Amygdala (tissue), 56 donors: ENCODE measurements at regions not wholly inside any gene's neighbourhood (a gene's known extent, or its start where the extent isn't known, plus 50 kb on each side); places are given as distances from the start of the nearest gene placed in this dataset.
"Not testable (repeated sequence)": the region's sequence is repeated elsewhere in the genome, so short reads cannot be mapped to it uniquely, and the experiment has no call there.

Experiments
- DNase-seq, 56 donors: peaks; one replicate each; lab custom pipeline; 2025; lab: John Stamatoyannopoulos, UW

DNA sequence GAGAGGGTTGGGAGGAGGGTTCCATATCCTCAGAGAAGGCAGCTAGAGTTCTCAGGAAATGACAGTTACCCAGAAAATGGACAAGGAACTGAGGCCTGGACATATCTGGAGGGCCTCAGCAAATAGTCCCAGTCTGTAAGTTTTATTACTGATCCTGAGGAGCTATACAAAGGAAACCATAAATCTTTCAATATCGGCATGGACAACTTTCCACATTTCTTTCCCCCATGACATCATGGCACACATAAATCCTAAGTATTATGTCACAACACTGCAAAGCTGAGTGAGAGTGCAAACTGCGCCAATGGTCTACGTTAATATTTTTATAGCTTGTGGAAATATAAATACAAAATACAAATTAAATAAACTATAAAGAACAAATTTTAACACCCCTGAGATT lies 1356.2 kb upstream of the C9orf72 start:
- DNase-seq, result no peak

GRCh38 chr9:28930766-28931165 lies 1357.5 kb upstream of the C9orf72 start:
- no peak for DNase-seq

GRCh38 chr9:28934111-28934510 lies 1360.8 kb upstream of the C9orf72 start:
- DNase-seq, result no peak

DNA sequence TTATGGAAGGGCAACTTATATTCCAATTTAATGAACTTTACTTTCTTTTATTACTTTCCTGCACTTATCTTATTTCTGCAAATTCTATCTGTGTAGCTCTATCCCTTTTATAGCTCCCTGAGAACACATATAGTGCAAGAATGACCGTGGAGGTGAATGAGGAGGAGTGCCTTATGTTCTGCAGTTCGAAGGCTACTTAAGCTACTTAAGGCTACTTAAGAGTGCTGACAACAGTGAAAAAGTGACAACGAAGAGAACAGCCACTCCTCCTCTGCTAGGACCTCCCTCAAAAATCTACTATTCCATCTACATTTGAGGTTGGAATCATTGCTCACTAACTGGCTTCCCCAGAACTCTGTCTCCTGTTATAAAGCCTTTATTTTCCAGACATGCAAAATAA lies 1365.7 kb upstream of the C9orf72 start:
- DNase-seq, result no peak

DNA sequence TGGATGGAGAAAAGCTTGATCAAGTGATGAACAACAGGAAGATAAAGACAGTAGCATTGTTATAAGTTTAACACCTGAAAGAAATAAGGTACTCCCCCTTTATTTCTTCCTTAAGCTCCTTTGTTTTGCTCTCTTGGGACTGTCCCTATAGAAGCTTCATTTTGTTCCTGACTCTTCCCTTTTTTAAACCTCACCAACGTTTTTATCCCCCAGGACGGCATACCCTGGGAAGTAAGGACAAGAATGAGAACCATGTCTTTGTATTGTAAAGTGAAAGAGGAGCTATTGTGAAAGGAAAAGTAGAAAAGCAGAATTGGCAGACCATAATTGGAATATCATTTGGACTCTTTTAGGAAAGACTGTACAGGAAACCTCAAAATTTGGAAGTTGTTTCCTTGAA lies 1368.6 kb upstream of the C9orf72 start:
- no peak for DNase-seq

GRCh38 chr9:28942941-28943340 lies 1369.7 kb upstream of the C9orf72 start:
- DNase-seq, result no peak

DNA sequence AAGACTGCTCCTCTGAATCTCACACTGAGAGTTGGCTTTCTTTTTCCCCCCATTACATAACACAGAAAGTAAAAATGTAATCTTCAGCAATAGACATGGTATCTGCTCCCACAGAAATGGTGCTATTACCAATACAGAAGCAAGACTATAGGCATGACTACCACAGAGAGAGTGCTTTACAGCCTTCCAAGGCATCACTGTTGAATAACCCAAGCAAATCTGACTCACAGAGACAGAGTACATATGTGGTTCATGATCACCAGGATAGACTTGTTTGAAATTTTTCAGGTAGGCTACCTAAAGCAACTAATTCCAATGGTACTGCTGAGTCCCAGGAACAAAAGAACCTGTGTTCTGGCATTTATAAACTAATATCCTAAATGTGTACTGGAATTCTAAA lies 1373.4 kb upstream of the C9orf72 start:
- no peak for DNase-seq

DNA sequence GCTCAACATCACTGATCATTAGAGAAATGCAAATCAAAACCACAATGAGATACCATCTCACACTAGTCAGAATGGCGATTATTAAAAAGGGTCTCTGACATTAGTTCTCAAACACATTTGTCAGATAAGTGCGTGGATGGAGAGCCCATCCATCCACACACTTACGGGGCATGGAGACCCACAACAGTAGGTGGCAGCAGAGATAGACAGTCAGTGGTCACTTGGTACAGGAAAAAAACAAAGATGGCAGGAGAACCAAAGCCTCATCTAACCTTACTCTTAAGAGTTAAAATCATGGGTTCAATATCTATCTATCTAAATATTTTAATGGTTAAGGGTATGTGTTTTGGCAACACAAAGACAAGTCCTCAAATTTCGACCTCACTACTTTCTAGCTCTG lies 1378.7 kb upstream of the C9orf72 start:
- DNase-seq, result no peak

DNA sequence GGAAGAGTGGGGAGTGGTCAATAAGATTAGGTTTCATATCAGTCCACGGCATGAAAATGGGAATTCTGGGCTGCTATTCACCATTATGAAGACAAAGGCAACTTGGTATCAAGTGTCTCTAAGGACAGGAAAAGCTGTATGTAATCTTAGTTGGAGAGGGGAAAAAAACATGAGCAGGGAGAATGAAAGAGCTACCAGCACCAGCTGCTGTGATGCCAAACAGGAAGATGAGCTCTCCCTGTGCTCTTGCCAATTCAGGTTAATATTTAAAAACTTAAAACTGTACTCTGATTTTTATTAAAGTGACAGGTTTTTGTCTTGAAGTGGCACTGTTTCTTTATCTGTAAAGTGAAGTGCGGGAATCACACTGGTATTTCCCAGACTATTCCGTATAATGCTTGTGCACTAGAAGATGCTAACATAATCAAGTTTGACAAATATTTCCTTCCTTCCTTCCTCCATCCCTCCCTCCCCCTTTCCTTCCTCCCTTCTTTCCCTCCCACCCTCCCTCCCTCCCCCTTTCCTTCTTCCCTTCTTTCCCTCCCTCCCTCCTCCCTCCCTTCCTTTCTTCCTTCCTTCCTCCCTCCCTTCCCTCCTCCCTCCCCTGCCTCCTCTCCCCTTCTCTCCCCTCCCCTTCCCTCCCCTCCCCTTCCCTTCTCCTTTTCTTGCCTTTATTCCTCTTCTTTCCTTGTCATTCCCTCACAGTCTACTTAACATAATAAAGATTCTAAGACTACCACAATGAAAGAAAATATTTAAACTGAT lies 1383.0 kb upstream of the C9orf72 start:
- no peak for DNase-seq

- DNase-seq, result no peak
Observed at GRCh38 chr9:28960602-28961001, 1387.3 kb upstream of the C9orf72 start.

DNA sequence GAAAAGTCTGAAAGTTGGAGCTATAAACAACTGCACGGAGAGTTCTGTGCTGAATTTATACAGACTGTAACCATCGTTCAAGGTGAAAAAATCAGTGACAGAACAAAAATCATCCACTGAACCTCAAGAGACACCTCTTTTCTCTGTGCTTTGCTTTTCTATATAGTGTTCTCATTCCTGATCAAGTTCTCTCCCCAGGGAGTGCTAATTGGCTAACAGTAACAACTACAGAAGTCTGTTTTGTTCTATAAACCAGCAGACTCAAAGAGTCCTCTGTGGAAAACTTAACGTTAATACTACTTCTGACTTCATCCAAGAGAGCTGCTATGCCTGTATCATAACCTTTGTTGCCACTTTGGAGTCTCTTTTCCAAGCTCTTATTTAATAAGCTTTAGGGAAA lies 1388.3 kb upstream of the C9orf72 start:
- no peak for DNase-seq

DNA sequence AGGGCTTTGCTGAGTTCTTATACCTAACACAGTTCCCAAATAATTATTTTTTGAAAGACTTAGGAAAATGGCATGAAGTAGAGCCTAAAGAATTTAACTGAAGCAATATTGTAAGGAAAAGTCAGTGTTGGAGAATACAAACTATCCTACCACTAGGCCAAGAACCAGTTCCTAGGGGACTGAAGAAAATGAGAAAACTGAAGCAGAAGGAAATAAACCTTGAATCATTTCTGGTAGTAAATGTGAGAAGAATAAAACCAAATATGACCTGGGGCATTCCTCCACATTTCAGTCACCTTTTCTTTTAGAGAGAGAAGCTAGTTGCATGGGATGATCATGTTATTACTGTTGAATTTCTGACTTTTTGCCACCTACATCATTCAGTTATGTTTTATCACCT lies 1393.9 kb upstream of the C9orf72 start:
- DNase-seq, result no peak

GRCh38 chr9:28970241-28970654 lies 1397.0 kb upstream of the C9orf72 start:
- DNase-seq, result no peak

DNA sequence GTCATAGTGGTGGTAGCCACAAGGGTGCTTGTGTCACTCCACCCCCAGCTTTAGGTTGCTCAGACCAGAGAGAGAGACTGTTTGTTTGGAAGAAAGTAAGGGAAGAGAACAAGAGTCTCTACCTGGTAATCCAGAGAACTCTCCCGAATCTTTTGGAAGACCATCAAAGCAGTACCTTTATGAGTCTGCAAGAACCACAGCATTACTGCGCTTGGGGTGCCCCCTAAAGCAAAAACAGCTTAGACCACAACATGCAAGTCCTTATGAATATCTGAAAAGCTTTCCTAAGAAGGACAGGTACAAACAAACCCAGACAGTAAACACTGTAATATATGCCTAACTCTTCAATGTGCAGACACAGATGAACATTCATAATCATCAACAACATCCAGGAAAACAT lies 1398.6 kb upstream of the C9orf72 start:
- DNase-seq, result no peak

DNA sequence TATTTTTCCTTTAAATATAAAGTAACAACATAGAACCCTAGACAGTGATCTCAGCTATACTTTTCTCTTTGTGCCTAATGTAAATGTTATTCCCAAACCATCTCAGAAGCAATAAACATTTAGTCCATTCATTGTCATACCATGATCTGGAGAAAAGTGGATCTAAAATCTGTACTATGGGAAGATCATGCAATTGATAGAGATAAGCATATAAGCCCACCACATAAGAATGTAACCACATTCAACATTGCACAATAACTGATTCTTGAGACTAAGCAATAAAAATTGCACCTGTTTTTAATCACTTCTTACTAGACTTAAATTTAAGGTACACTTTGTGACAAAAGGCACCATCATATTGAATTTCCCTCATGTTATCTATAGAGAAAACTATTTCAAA lies 1403.0 kb upstream of the C9orf72 start:
- DNase-seq, result no peak

DNA sequence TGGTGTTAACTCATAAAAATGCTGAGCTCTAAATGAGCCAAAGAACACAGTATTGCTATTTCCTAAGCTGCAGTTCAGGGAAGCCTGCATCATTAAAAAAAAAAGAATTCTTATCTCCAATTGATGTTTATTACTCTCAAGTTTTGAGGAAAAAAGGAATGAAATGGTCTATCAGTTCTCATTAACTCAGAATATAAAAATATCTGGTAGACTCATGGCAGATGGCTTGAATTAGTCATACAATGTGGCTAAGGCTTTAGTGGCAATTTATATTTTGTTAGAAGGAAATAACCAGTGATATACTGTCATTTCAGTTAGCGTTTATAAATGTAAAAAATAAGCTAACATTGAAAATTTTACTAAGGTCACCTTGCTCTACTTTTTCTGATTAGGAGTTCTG lies 1403.4 kb upstream of the C9orf72 start:
- DNase-seq, result no peak

GRCh38 chr9:28981129-28981528 lies 1407.8 kb upstream of the C9orf72 start:
- no peak for DNase-seq

GRCh38 chr9:28981711-28982110 lies 1408.4 kb upstream of the C9orf72 start:
- DNase-seq, result no peak

DNA sequence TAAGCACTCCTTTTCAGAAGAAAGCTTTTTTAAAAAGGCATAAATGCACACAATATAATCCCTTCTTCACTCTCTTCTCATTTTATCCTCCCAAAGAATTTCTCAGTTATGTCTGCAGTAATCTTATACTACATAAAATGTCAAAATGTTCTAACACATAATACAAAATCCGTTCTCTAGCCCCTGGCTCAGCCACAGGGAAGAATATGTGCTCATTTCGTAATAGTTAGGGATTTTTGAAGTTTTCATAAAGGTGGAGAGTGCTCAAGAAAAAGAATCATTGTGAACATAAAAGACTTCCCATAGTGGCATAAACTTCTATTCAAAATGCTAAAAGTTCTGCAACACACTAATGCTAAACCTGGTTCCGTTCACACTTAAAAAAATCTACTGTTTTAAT lies 1410.7 kb upstream of the C9orf72 start:
- DNase-seq, result no peak

DNA sequence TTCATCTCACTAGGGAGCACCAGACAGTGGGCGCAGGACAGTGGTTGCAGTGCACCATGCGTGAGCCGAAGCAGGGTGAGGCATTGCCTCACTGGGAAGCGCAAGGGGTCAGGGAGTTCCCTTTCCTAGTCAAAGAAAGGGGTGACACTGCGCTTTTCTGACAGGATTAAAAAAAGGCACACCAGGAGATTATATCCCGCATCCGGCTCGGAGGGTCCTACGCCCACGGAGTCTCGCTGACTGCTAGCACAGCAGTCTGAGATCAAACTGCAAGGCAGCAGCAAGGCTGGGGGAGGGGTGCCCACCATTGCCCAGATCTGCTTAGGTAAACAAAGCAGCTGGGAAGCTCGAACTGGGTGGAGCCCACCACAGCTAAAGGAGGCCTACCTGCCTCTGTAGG lies 1416.7 kb upstream of the C9orf72 start:
- not testable (repeated sequence) for DNase-seq

DNA sequence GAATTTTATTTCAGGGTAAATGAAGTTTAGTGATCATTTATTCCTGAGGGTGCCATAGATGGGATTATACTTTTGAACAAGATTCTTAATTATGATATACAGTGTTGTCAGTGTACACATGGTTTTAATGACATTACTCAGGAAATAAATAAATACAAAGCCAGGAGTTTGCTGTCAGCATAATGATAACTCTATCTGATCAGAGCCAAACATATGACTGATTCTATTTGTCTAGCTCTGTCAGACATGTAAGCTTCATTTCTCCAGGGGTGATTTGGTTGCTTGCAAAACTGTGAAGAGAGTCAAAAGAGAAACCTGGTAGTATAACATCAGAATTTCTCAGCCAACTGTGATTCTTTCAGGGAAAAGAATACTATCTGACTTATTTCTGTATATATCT lies 1425.8 kb upstream of the C9orf72 start:
- DNase-seq, result no peak

DNA sequence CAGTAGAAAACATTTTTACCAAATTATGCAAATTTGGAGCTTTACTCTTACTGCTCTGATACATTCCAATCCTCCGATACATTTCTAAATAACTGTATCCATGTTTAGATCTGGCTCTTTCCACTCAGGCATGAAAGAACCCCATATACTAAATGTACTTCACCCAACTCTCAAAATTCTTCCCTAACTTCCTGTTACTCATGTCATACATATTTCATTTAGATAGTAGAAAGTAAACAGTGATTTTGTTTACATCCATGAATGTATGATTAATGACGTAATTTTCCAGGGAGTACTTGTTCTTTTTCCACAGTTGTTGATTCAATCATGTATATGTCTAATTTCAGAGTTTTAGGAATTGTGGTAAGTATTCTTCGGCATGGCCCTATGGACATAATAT lies 1426.5 kb upstream of the C9orf72 start:
- DNase-seq, result no peak

- DNase-seq, result no peak
Observed at GRCh38 chr9:29001006-29001405, 1427.7 kb upstream of the C9orf72 start.
